GM21825 (cell line): ENCODE measurements at regions not wholly inside any gene's neighbourhood (a gene's known extent, or its start where the extent isn't known, plus 50 kb on each side); places are given as distances from the start of the nearest gene placed in this dataset.

Experiments used
- ATAC-seq: cut with Tn5 transposase; IDR thresholded peaks from one replicate; pipeline ENCODE4 v1.9.1; 2021; ENCODE audit warnings: mild to moderate bottlenecking, moderate library complexity; ENCODE audit not compliant: unreplicated experiment

DNA sequence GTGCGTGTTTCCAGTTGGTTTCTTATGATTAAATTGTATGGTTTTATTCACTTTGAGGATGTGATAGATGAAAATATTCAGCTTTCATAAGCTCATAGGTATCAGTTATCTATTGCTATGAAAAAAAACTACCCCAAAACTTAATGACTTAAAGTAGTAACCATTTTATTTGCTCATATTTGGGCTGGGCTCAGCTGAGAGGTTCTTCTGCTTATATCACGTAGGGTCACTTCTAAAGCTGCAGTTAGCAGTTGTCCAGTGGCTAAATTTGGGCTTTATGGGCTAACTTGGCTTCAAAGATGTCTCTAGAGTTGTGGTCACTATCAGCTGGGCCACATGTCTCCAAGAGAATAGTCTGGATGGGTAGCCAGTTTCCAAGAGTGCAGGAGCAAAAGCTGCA is 206.4 kb upstream of the LYPLAL1 start:
- ATAC-seq = no peak

DNA sequence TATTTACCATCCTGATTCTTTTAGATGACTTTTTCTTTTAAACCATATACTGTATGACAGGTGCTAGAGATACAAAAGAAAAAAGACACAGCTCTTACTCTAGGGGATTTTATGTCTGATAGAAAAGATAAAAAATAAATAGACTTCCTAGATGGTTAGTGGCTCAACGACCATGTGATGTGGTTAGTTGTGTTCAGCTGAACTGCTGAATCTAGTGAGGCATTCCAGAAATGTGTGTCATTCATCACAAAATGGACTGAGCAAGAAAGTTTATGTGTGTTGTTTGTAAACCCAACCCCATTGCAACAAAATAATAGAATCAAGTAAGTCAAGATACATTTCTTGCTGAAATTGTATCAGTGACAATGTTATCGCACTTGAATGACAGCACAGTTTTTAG is 205.8 kb upstream of the LYPLAL1 start:
- no peak for ATAC-seq

DNA sequence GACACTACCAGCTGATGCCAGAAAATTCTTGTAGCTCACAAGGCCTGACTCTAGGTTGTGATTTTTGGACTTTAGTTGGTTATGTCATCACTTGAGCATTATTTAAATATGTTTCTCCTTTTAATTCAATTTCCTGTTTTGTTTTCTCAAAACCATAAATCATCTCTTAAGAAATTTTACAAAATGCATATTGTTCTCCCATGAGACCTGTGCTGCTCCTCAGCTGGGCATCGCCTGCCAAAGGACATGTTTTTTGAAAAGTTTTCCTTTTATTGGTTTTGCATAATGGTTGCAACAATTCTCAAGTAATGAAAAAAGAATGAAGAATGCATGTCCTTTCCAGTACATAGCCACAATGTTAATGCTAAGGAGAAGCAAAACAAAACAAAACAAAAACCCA is 204.7 kb upstream of the LYPLAL1 start:
- ATAC-seq = no peak

DNA sequence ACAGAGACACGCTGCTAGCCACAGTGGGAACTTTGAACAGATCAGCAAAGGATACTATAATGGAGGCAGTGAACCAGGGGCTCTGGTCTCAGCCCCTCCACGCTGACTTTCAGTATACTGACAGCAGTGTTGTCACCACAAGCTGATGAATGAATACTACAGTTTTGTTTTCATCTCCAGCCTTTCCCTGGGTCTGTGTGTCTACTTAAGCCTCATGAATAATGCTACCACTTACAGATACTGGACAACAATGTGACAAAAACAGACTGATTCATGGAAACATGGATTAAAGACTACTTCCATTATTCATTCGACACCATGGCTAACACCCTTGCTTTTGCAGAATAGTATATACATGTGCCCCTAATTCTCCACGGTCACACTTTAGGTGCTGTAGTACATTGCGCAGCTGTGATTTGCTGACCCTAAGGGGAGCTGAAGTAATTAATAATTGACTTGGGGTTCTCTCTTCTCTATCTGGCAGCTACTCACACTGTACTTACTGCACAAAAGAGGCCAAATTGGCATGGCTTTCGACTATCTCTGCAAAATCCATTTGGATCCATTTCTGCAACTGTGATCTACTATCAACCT is 203.2 kb upstream of the LYPLAL1 start:
- ATAC-seq = no peak

DNA sequence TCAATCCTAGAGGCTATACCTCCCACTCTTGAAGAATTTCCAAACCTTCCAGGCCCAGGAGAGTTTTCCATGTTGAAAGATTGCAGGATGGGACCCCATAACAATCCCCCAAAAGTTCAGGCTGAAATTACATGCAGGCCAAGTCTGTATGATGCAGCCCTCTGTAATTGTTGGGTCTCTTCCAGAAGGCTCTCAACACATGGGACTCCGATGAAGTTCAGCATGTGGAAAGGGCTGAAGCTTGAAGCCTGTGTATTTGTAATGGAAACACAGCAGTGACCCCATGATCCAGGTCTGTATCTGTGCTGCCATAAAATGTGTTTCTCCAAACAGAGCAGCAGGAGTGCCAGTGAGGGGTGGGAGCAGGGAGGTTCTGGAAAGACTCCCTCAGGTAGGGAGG is 202.5 kb upstream of the LYPLAL1 start:
- no peak for ATAC-seq

DNA sequence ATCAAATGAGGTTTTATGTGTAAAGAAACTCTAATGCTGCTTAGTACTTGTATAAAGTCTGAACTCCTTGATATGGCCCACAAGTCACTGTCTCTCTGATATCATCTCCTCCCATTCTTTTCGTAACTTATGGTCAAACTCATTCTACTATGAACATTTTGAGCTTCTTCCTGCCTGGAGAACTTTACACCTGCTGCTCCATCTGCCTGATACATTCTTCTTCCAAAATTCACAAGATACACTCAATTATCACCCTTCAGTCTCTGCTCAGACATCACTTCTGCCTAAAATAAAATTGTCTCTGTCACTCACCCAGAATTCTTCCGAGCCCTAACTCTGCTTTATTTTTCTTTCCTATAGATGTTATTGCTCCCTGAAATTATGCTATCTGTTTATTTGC is 192.8 kb upstream of the LYPLAL1 start:
- no peak for ATAC-seq

DNA sequence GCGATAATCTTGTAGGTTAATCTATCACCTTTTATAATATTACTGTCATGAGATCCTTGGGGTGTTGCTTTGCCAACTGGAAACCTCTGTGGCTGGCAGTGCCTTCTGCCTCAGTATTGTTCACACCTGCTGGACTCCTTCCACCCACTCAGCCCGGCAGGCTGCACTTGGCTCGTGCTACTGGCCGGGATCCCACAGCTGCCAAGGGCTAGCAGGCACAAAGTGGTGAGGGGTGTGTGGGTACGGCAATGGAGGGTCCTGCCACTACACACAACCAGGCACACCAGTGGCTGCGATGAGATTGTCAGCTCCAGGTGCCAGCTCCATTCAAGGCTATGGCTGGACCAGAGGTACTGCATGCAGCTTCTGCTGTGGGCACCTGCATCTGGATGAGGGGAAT is 191.2 kb upstream of the LYPLAL1 start:
- no peak for ATAC-seq

DNA sequence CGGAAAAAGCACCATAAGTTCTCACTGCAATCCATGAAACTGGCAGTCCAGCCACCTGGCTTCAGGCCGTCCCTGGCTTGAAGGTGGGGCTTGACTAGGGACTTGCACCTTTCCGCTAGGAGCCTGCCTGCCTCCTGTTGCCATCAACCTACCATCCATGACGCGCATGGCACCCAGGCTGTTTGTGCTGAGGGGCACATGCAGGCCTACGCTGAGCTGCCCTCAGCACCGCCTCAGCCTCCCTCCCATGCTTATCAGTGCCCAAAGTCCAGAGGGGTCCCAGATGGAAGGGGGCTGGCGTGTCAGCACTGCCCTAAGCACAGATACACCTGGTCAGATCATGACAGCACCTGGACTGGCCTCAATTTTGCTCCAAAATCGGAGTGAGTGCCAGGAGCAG is 190.2 kb upstream of the LYPLAL1 start:
- no peak for ATAC-seq

DNA sequence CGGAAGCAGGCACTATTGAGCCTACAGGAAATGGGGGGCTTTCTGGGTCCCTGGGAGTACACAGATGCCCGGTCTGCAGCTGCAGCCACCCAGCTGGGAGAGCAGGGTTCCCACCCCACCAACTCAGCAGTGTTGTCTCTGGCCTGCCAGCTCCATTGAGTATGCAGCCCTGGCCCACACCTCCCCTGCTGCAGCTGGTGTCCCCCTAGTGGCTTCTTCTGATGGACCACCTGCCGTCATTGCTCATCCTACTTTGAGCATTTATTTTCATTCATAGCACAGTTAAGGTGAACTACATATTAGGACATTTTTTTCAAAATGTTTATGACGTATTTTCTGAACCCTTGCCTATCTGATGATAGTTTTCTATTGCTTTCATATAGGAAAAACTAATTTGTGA is 189.8 kb upstream of the LYPLAL1 start:
- ATAC-seq = no peak

DNA sequence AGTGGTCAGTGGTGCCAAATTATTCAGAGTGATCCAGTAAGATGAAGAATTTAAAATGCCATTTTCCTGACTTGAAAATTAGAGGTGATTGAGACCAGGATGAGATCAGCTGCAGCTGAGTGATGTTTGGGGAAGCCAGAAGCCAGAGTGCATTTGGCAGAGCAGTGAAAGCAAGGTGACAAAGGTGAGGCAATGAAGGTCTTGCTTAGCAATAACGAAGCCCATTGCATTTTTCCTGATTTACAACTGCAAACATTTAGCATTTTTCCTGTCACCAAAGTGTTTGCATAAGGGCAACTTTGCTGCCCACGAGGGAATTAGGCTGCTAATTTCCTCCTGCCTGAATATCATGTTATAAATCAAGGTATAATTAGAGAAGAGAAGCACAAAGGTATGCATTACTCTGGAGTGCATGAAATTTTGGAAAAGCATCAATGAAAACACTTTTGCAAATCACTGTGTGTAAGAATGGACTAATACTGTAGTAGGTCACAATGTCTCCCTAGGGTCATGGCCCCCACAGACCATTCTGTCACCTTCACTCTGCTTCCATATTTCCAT is 188.2 kb upstream of the LYPLAL1 start:
- ATAC-seq = no peak

DNA sequence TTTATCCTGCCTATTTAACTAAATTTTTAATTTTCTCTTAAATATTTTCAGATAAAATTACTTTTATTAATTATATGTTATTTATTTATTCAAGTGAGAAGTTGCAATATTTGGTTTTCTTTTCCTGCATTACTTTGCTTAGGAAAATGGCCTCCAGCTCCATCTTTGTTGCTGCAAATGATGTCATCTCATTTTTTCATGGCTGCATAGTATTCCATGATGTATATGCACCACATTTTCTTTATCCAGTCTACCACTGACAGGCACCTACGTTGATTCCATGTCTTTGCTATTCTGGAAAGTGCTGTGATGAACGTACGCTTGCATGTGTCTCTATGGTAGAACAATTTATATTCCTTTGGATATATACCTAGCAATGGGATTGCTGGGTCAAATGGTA is 186.9 kb upstream of the LYPLAL1 start:
- ATAC-seq = no peak

DNA sequence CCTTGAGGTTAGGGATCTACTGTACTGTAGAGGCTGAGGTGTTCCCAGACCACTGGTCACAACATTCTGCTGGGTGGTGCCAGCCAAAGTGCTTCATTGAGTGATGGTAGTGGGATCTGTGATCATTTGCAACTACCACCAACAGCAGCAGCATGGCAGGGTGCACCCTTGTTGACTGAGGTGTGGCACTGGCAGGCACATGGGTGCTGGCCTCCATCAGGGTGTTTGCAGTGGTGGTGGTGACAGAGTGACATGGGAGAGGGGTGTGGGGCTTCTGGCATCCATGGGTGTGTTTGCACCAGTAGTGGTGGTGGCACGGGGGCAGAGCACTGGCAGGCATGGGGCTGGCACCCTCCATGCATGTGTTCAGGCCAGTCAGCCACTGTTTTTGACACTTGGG is 183.7 kb upstream of the LYPLAL1 start:
- ATAC-seq = no peak

DNA sequence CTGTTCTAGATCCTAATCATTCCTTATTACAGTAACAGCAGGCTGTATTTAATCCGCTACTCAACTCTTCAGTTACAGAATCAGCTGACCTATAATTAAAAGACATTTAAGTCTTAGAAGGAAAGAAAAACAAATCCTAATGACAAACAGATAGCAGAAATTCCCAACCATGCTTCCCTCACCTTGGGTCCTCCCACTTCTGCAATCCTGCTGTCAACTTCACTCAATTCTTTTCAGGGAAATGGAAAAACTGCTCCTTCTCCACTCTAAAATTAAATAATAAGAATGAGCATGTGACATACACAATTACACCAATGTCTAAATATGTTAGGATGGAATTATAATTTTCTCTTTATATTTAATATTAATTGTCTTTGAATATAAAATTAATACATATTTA is 182.6 kb upstream of the LYPLAL1 start:
- ATAC-seq = no peak

DNA sequence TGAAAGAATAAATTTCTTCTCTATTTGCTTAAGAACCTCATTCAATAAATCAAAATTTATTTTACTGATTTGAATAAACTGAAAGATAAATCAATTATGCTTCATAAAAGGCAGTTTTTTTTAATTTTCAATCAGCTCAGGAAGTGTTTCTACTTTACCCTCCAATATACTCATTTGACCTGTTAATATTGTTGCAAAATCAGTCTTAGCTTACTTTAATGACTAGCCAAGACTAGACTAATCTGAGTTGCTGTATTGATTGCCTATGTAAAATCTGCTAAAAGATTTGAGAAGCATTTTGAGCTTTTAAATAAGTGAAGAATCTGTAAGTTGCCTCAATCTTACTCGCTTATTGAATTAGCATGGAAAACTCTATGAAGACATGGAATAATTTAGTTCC is 179.1 kb upstream of the LYPLAL1 start:
- no peak for ATAC-seq

DNA sequence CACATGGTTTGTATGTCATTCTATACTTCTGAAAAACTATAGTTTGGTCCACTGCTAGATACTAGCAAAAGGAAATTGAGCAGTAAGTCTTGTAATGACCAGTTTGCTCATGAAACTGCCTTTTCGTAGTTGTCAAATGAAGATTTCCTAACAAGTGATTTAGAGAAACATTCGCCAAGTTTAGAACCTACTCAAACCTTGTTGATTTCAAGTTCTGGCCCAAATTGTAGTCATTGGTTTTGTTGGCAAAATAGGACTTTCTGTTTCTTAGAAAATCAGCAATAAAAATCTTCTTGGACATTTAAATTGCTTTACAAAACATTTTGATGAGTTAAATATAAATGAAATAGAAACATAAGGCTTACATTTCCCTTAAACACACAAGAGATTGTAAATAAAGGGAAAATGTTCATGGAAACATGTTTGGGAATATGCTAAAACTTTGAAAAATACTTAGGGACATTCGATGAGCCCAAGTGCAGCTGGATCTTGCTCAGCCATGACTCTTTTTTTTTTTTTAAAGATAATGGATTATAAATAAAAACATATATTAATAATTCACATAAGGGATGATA is 178.5 kb upstream of the LYPLAL1 start:
- no peak for ATAC-seq

DNA sequence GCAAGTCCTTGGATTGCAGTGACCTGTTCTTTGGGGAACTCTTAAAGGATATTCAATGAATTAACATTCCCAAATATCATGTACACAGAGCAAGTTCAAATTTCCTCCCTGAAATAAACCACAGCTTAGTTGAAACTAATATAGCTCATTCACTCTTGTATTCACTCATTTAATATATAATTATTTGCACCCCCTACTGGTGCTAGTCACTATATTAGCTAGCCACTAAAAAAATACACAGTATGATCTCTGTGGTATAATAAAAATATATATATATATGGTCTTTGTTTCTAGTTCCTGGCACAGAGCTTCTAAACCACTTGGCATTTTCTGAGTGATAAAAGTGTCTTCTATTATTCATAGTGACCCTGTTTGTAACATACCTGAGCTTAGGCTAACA is 177.3 kb upstream of the LYPLAL1 start:
- no peak for ATAC-seq

DNA sequence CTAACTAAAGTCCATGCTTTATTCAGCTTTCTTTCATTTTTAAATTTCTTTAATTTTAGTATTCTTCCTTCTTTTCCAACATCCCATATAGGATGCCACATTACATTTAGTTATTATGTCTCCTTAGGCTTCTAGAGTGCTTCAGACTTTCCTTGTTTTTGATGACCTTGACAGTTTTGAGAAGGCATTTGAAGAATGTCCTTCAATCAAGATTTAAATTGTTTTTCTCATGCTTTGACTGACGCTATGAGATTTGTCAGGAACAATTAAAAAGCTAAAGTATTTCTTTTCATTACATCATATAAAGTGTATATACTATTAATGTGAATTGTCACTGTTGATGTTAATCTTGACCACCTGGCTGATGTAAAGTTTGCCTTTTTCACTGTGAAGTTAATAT is 173.7 kb upstream of the LYPLAL1 start:
- ATAC-seq = no peak

DNA sequence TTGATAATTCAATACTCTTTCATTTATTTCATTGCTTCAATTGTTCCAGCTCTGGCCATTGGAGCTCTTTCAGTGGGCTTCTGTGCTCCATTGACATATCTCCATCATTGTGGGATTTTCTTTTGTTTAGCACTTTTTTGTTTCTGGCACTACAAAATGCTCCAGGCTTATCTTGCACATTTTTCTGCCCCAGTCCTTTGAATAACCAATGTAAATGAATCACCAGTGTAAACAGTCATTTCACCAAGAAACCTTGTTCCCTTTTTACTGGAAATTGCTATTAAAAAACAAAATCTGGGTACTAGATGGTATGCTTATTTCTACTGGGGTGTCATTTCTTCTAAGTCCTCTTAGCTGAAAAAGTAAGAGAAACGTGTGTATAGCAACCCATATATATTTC is 173.0 kb upstream of the LYPLAL1 start:
- no peak for ATAC-seq

DNA sequence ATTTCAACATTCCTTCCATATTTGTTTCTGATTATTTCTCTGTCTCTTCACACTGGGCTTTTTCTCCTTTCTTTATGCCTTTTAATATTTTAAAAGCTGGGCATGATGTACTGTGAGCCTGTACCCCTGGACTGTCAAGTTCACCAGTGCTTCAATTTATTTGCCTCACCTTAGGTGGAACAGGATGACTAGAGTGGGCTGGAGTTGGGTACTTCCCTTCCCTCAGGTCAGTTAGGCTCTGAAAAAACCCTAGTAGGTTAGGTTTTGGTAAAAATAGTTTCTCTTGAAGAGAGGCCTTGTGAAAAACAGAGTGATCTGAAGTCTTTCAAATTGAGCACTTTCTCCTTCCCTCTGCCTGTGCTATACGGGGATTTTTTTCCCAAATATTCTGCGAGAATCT is 163.0 kb upstream of the LYPLAL1 start:
- no peak for ATAC-seq

DNA sequence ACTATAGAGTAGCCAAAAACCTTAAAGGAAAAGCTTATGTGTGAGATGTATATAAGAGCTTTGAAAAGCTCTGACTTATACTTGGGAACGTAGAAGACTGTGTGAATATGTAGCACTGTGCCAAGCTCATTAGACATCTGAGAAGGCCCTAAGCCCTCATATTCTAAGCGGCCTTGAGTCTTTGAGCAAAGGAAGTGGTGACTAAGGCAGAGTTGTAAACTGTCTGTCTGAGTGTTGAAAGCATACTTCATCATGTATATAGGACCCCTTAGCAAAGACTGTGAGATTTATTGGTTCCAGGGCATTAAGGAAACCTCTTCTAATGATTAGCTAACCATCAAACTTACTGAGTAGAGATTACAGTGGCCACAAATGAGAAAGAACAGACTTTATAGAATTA is 153.3 kb upstream of the LYPLAL1 start:
- ATAC-seq = no peak

DNA sequence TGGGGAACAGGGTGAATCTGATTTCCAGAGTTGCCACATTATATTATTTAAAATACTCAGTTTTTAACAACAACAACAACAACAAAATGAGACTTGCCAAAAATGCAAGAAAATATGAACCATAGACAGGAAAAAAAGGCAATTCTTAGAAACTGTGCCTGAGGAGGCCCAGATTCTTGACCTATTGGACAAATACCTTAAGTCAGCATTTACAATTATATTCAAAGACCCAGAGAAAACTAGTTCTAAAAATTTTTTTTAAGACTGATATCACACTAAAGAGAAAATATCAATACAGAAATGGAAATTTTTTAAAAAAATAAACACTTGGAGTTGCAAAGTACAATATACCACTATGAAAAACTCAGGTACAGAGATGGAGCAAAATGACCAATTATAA is 152.8 kb upstream of the LYPLAL1 start:
- no peak for ATAC-seq

DNA sequence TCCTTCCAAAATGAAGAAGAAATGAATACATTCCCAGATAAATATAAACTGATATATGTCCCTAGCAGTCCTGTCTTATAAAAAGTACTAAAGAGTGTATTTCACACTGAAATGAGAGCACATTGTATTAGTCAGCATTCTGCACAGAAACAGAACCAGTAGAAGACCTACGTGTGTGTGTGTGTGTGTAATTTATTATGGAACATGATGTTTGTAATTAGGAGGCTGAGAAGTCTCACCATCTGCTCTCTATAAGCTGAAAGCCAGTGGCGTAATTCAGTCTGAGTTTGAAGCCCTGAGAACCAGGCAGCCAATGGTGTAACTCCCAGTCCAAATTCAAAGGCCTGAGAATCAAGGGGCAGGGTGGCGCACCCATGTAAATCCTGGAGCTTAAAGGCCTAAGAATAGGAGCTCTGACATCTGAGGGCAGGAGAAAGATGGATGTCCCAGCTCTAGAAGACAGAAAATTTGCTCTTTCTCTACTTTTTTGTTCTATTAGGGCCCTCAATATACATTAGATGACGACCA is 146.5 kb upstream of the LYPLAL1 start:
- ATAC-seq = no peak

DNA sequence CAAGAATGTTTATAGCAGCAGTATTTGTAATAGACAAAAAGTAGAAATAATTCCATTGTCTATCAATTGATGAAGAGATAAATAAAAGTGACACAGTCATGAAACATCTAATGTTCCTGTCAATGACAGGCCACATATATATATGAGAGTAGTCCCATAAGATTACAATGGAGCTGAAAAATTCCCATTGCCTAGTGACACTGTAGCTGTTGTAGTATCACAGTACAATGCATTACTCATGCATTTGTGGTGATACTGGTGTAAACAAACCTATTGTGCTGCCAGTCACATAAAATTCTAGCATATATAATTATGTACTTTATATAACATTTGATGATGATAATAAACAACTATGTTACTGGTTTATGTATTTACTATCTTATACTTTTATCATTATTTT is 141.9 kb upstream of the LYPLAL1 start:
- ATAC-seq = no peak
